ENCODE measurements at regions not wholly inside any gene's neighbourhood (a gene's known extent, or its start where the extent isn't known, plus 50 kb on each side); places are given as distances from the start of the nearest gene placed in this dataset.
"Not testable (repeated sequence)": the region's sequence is repeated elsewhere in the genome, so short reads cannot be mapped to it uniquely, and the experiment has no call there.

- no peak for DNase-seq (ENCODE audit: low read depth, low spot score)
These were observed 157.5 kb upstream of the ALG10B start for GRCh38 chr12:38159092-38159551.

- no peak for DNase-seq (ENCODE audit: low read depth, low spot score)
These were observed 156.8 kb upstream of the ALG10B start for GRCh38 chr12:38159591-38160317.

- DNase-seq (ENCODE audit: low read depth, low spot score) = no peak
These were observed 156.1 kb upstream of the ALG10B start for GRCh38 chr12:38160318-38161122.

- DNase-seq (ENCODE audit: low read depth, low spot score) = no peak
These were observed 155.2 kb upstream of the ALG10B start for GRCh38 chr12:38161123-38162000.

GRCh38 chr12:38162013-38162412, 154.6 kb upstream of the ALG10B start:
- DNase-seq (ENCODE audit: low read depth, low spot score) = no peak

GRCh38 chr12:38162708-38163441, 153.7 kb upstream of the ALG10B start:
- no peak for DNase-seq (ENCODE audit: low read depth, low spot score)

- DNase-seq (ENCODE audit: low read depth, low spot score) = no peak
These were observed 153.2 kb upstream of the ALG10B start for GRCh38 chr12:38163442-38163801.

- no peak for DNase-seq (ENCODE audit: low read depth, low spot score)
These were observed 150.3 kb upstream of the ALG10B start for GRCh38 chr12:38166225-38166624.

- DNase-seq (ENCODE audit: low read depth, low spot score) = no peak
These were observed 141.0 kb upstream of the ALG10B start for GRCh38 chr12:38175538-38175937.

- not testable (repeated sequence) for DNase-seq (ENCODE audit: low read depth, low spot score)
These were observed 133.0 kb upstream of the ALG10B start for GRCh38 chr12:38183617-38184016.

GRCh38 chr12:38197286-38197685, 119.3 kb upstream of the ALG10B start:
- not testable (repeated sequence) for DNase-seq (ENCODE audit: low read depth, low spot score)

GRCh38 chr12:38201461-38202276, 114.9 kb upstream of the ALG10B start:
- DNase-seq (ENCODE audit: low read depth, low spot score) = no peak

GRCh38 chr12:38204831-38205230, 111.7 kb upstream of the ALG10B start:
- DNase-seq (ENCODE audit: low read depth, low spot score) = no peak

- DNase-seq (ENCODE audit: low read depth, low spot score) = no peak
These were observed 94.6 kb upstream of the ALG10B start for GRCh38 chr12:38222011-38222410.

- not testable (repeated sequence) for DNase-seq (ENCODE audit: low read depth, low spot score)
These were observed 78.2 kb upstream of the ALG10B start for GRCh38 chr12:38238328-38238727.

GRCh38 chr12:38253778-38254177, 62.8 kb upstream of the ALG10B start:
- no peak for DNase-seq (ENCODE audit: low read depth, low spot score)

- DNase-seq (ENCODE audit: low read depth, low spot score) = no peak
These were observed 58.2 kb upstream of the ALG10B start for GRCh38 chr12:38258411-38258810.

Data from smooth muscle cell of the brain vasculature (primary cell).